Occipital lobe (tissue), 1 donor: ENCODE measurements at regions not wholly inside any gene's neighbourhood (a gene's known extent, or its start where the extent isn't known, plus 50 kb on each side); places are given as distances from the start of the nearest gene placed in this dataset.
"Not testable (repeated sequence)": the region's sequence is repeated elsewhere in the genome, so short reads cannot be mapped to it uniquely, and the experiment has no call there.

Experiments used
- DNase-seq: peaks from one replicate; lab custom pipeline; 2025; lab: John Stamatoyannopoulos, UW

- DNase-seq: no peak
These were observed 336.9 kb upstream of the FAT1 start for GRCh38 chr4:187060551-187060950.

- DNase-seq: no peak
These were observed 339.6 kb upstream of the FAT1 start for GRCh38 chr4:187063251-187063650.

GRCh38 chr4:187064033-187064432, 340.4 kb upstream of the FAT1 start:
- DNase-seq: no peak

- DNase-seq: no peak
These were observed 341.7 kb upstream of the FAT1 start for GRCh38 chr4:187065396-187065795.

- DNase-seq: no peak
These were observed 342.1 kb upstream of the FAT1 start for GRCh38 chr4:187065806-187066205.

GRCh38 chr4:187069398-187069797, 345.7 kb upstream of the FAT1 start:
- no peak for DNase-seq

GRCh38 chr4:187070158-187070557, 346.5 kb upstream of the FAT1 start:
- no peak for DNase-seq

- DNase-seq: no peak
These were observed 347.1 kb upstream of the FAT1 start for GRCh38 chr4:187070740-187071139.

GRCh38 chr4:187071946-187072600, 348.4 kb upstream of the FAT1 start:
- no peak for DNase-seq

- DNase-seq: no peak
These were observed 350.2 kb upstream of the FAT1 start for GRCh38 chr4:187073820-187074219.

GRCh38 chr4:187075514-187075913, 351.9 kb upstream of the FAT1 start:
- no peak for DNase-seq

GRCh38 chr4:187077744-187078401, 354.2 kb upstream of the FAT1 start:
- no peak for DNase-seq

- DNase-seq: no peak
These were observed 361.0 kb upstream of the FAT1 start for GRCh38 chr4:187084701-187085100.

GRCh38 chr4:187085339-187085738, 361.7 kb upstream of the FAT1 start:
- no peak for DNase-seq

GRCh38 chr4:187086151-187086550, 362.5 kb upstream of the FAT1 start:
- no peak for DNase-seq

- no peak for DNase-seq
These were observed 364.6 kb upstream of the FAT1 start for GRCh38 chr4:187088070-187088799.

GRCh38 chr4:187090401-187090800, 366.7 kb upstream of the FAT1 start:
- DNase-seq: no peak

GRCh38 chr4:187090832-187091231, 367.2 kb upstream of the FAT1 start:
- DNase-seq: not testable (repeated sequence)

- DNase-seq: no peak
These were observed 370.5 kb upstream of the FAT1 start for GRCh38 chr4:187094144-187094543.

GRCh38 chr4:187098429-187098828, 374.8 kb upstream of the FAT1 start:
- no peak for DNase-seq

- no peak for DNase-seq
These were observed 379.7 kb upstream of the FAT1 start for GRCh38 chr4:187103351-187103750.

- no peak for DNase-seq
These were observed 385.2 kb upstream of the FAT1 start for GRCh38 chr4:187108845-187109244.

GRCh38 chr4:187109636-187110035, 386.0 kb upstream of the FAT1 start:
- DNase-seq: no peak
